OCI-LY3 (cell line): ENCODE measurements at regions not wholly inside any gene's neighbourhood (a gene's known extent, or its start where the extent isn't known, plus 50 kb on each side); places are given as distances from the start of the nearest gene placed in this dataset.

Experiments used
- H2AFZ ChIP-seq: fragments of 200-600, 300-600 bp; shearing (Covaris generic); 2 replicates; pipeline ENCODE4 v1.6.0; 2014; ENCODE audit warnings: antibody characterized with exemption, low read depth, low read length
- H3K27ac ChIP-seq: fragments of 200-600, 300-600 bp; sonication (generic); 2 replicates; pipeline ENCODE4 v1.5.1; 2014; ENCODE audit warnings: mild to moderate bottlenecking, low read length, moderate library complexity, mixed read lengths
- H3K27me3 ChIP-seq: fragments of 200-600, 300-600 bp; sonication (generic); 2 replicates; pipeline ENCODE4 v1.6.1; 2014; ENCODE audit warnings: low read depth, low read length, mixed read lengths
- H3K36me3 ChIP-seq: fragments of 200-600, 300-600 bp; sonication (generic); replicated peaks from 2 replicates; pipeline ENCODE3; 2014; ENCODE audit warnings: low read depth, low read length, mixed read lengths
- H3K4me1 ChIP-seq: fragments of 300-600, 200-600 bp; sonication (generic); 2 replicates; pipeline ENCODE4 v1.6.1; 2014; ENCODE audit warnings: low read length, mixed read lengths
- H3K4me2 ChIP-seq: fragments of 200-600, 300-600 bp; sonication (generic); 2 replicates; pipeline ENCODE4 v1.6.1; 2014; ENCODE audit warnings: low read length, mixed read lengths
- H3K4me3 ChIP-seq: fragments of 300-600, 200-600 bp; sonication (generic); 2 replicates; pipeline ENCODE4 v1.5.1; 2014; ENCODE audit warnings: antibody characterized with exemption, mild to moderate bottlenecking, low read length, moderate library complexity
- H3K79me2 ChIP-seq: fragments of 300-600, 200-600 bp; shearing (Covaris generic); 2 replicates; pipeline ENCODE4 v1.6.1; 2014; ENCODE audit warnings: mild to moderate bottlenecking, low read length, mixed read lengths
- H3K9ac ChIP-seq: fragments of 300-600, 200-600 bp; shearing (Covaris generic); 2 replicates; pipeline ENCODE4 v1.6.0; 2014; ENCODE audit warnings: mild to moderate bottlenecking, low read length, moderate library complexity
- H3K9me3 ChIP-seq: fragments of 200-600, 300-600 bp; shearing (Covaris generic); 2 replicates; pipeline ENCODE4 v1.6.1; 2014; ENCODE audit warnings: low read length, mixed read lengths; ENCODE audit not compliant: insufficient read depth
- H4K20me1 ChIP-seq: fragments of 200-600, 300-600 bp; sonication (generic); 2 replicates; pipeline ENCODE4 v1.6.1; 2016; ENCODE audit warnings: low read length, mixed read lengths; ENCODE audit not compliant: insufficient read depth
- EZH2phosphoT487 ChIP-seq: fragments of 200-600 bp; shearing (Covaris generic); IDR thresholded peaks from 2 replicates; pipeline ENCODE4 v1.6.1; 2018; ENCODE audit warnings: antibody characterized with exemption, mixed run types, low read depth
- TF ChIP-seq, protein P1 (sequence below): fragments of 200-600, 300-600 bp; sonication (generic); IDR thresholded peaks from 2 replicates; pipeline ENCODE4 v1.5.1; 2014; ENCODE audit warnings: antibody characterized with exemption, low read length, low read depth

GRCh38 chr4:151960449-151961230, 199.8 kb upstream of the GATB start:
- Histone ChIP-seq H3K4me3 (no peak overlapping the region), H4K20me1 (no peaks in the 10 kb centered on the region), H3K9ac (no peak overlapping the region), H2AFZ (no peak overlapping the region), H3K27me3 (no peaks in the 10 kb centered on the region), H3K4me2 (no peak overlapping the region), H3K27ac (no peak overlapping the region), H3K9me3 (no peaks in the 10 kb centered on the region), H3K4me1 (no peaks in the 10 kb centered on the region), H3K79me2 (no peaks in the 10 kb centered on the region), H3K36me3 (no peaks in the 10 kb centered on the region)
- TF ChIP-seq, protein P1, sequence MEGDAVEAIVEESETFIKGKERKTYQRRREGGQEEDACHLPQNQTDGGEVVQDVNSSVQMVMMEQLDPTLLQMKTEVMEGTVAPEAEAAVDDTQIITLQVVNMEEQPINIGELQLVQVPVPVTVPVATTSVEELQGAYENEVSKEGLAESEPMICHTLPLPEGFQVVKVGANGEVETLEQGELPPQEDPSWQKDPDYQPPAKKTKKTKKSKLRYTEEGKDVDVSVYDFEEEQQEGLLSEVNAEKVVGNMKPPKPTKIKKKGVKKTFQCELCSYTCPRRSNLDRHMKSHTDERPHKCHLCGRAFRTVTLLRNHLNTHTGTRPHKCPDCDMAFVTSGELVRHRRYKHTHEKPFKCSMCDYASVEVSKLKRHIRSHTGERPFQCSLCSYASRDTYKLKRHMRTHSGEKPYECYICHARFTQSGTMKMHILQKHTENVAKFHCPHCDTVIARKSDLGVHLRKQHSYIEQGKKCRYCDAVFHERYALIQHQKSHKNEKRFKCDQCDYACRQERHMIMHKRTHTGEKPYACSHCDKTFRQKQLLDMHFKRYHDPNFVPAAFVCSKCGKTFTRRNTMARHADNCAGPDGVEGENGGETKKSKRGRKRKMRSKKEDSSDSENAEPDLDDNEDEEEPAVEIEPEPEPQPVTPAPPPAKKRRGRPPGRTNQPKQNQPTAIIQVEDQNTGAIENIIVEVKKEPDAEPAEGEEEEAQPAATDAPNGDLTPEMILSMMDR, result no peak
- no peak for TF ChIP-seq EZH2phosphoT487

- no peaks in the 10 kb centered on the region; the same call in 1 of the 2 replicates for H3K27me3 ChIP-seq
- no peak overlapping the region for H3K9ac ChIP-seq
- no peaks in the 10 kb centered on the region for H3K79me2 ChIP-seq
- no peaks in the 10 kb centered on the region for H3K9me3 ChIP-seq
- no peak overlapping the region for H3K4me2 ChIP-seq
- no peak for TF ChIP-seq EZH2phosphoT487
- TF ChIP-seq, protein P1, result no peak
- H3K27ac ChIP-seq, result no peak overlapping the region
- no peaks in the 10 kb centered on the region for H3K4me1 ChIP-seq
- no peak overlapping the region for H2AFZ ChIP-seq
- no peak overlapping the region for H3K4me3 ChIP-seq
- no peaks in the 10 kb centered on the region for H4K20me1 ChIP-seq
- no peaks in the 10 kb centered on the region for H3K36me3 ChIP-seq
Measured at GRCh38 chr4:151957153-151957552, 196.3 kb upstream of the GATB start.

- Histone ChIP-seq H2AFZ (no peak overlapping the region), H3K36me3 (no peaks in the 10 kb centered on the region), H3K27ac (no peak overlapping the region), H3K27me3 (no peaks in the 10 kb centered on the region; the same call in 1 of the 2 replicates), H4K20me1 (no peaks in the 10 kb centered on the region), H3K9ac (no peak overlapping the region), H3K4me3 (no peak overlapping the region), H3K9me3 (no peaks in the 10 kb centered on the region), H3K79me2 (no peaks in the 10 kb centered on the region), H3K4me2 (no peak overlapping the region), H3K4me1 (no peaks in the 10 kb centered on the region)
- no peak for TF ChIP-seq EZH2phosphoT487
- TF ChIP-seq, protein P1, result no peak
Measured at GRCh38 chr4:151955721-151956380, 195.0 kb upstream of the GATB start.

DNA sequence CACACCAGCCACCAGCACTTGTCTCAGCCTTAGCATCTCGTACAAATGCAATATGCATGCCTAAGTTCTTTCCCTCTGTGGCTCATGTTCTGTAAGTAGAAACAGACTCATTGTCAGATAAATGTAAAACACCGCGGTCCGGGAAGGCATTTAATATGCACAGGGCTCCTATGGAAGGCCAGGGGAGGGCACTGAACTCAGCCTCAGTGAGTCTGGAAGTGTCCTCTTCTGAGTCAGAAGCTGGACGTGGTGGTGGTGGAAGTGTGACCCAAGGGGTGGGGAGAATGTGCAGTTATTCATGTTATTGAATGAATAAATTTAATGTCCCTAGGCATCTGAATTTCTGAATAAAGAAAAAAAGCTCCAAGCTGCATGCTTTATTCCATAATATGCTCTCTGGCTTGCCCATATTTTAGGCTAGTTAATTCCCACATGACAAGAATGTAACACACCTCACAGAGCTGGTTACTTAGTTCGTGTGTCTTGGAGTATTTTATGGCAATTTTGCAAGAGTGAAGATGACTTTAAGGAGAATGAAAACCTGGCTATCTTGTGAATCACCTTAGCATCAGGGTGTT, 193.1 kb upstream of the GATB start:
- H3K4me1 ChIP-seq, result no peaks in the 10 kb centered on the region
- H3K79me2 ChIP-seq, result no peaks in the 10 kb centered on the region
- H3K4me3 ChIP-seq, result no peak overlapping the region
- H3K4me2 ChIP-seq, result no peak overlapping the region
- H3K27me3 ChIP-seq, result no peaks in the 10 kb centered on the region; the same call in 1 of the 2 replicates
- H3K9ac ChIP-seq, result no peak overlapping the region
- no peak for TF ChIP-seq EZH2phosphoT487
- TF ChIP-seq, protein P1, result no peak
- H3K27ac ChIP-seq, result no peak overlapping the region
- no peaks in the 10 kb centered on the region for H4K20me1 ChIP-seq
- no peak overlapping the region for H2AFZ ChIP-seq
- H3K9me3 ChIP-seq, result 0 out of 2 replicates have a peak, but pooled peaks cover 4% of the 10 kb centered on the region
- H3K36me3 ChIP-seq, result no peaks in the 10 kb centered on the region
